A549 (cell line): ENCODE measurements at regions not wholly inside any gene's neighbourhood (a gene's known extent, or its start where the extent isn't known, plus 50 kb on each side); places are given as distances from the start of the nearest gene placed in this dataset.

ENCODE experiments used
- CHD2 ChIP-seq: fragments of 150-350 bp; IDR thresholded peaks from 2 replicates; pipeline ENCODE4 v1.6.1; 2014; ENCODE audit warnings: low read length; ENCODE audit not compliant: partially characterized antibody
- EP300 ChIP-seq, 2 experiments: fragments of >200 bp; sonication (Bioruptor Twin); formaldehyde crosslinking; IDR thresholded peaks; 2 replicates in 1 of 2; 3 replicates in 1 of 2; pipeline ENCODE4 v1.6.1; 2016 to 2017
- POLR2A ChIP-seq: IDR thresholded peaks from 2 replicates; pipeline ENCODE4 v1.6.1; 2012; ENCODE audit warnings: mild to moderate bottlenecking, low read length
- SMC3 ChIP-seq: fragments of >200 bp; sonication (Bioruptor Twin); formaldehyde crosslinking; IDR thresholded peaks from 3 replicates; pipeline ENCODE4 v1.6.1; 2018; ENCODE audit warnings: inconsistent platforms
- ZNF302 ChIP-seq: fragments of 250-450 bp; sonication (Bioruptor Pico); IDR thresholded peaks from 2 replicates; pipeline ENCODE4 v1.9.0; 2021; ENCODE audit warnings: inconsistent platforms, mild to moderate bottlenecking, moderate library complexity
- TF ChIP-seq, protein P1 (sequence below): fragments of >200 bp; sonication (Bioruptor Twin); formaldehyde crosslinking; IDR thresholded peaks from 3 replicates; pipeline ENCODE4 v1.5.1; 2016
- TF ChIP-seq, protein P2 (sequence below): fragments of 250-450 bp; sonication (Bioruptor Pico); IDR thresholded peaks from 2 replicates; pipeline ENCODE4 v1.5.0; 2020; ENCODE audit warnings: low read depth, mild to moderate bottlenecking, moderate library complexity
- TF ChIP-seq, protein P3 (sequence below): fragments of 200-600 bp; sonication (generic); IDR thresholded peaks from 2 replicates; pipeline ENCODE4 v1.6.1; 2016; ENCODE audit warnings: antibody characterized with exemption, mild to moderate bottlenecking, moderate library complexity

DNA sequence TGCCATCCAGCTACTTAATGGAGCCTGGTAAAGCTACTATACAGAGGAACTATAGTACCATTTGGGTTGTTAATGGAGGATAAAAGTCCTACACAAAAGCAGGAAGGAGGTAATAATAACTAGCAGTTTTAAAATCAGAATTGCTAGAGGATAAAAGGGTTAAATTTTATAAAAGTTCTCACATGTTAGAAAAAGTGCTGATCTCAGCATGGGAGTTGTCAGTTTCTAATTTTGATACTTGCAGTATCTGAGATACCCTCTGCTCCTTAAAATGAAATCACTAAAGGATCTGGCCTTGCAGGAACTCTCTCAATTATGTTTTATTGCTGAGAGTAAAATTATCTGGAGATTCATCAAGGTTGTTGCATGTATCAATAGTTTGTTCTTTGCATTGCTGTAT lies 272.2 kb upstream of the GYPC start:
- TF ChIP-seq EP300 (IDR thresholded peaks at IDR 0.05) (no peak), SMC3 (no peak), CHD2 (no peak), POLR2A (no peak), ZNF302 (CRISPR knock-in tag) (no peak)
- TF ChIP-seq, protein P1, sequence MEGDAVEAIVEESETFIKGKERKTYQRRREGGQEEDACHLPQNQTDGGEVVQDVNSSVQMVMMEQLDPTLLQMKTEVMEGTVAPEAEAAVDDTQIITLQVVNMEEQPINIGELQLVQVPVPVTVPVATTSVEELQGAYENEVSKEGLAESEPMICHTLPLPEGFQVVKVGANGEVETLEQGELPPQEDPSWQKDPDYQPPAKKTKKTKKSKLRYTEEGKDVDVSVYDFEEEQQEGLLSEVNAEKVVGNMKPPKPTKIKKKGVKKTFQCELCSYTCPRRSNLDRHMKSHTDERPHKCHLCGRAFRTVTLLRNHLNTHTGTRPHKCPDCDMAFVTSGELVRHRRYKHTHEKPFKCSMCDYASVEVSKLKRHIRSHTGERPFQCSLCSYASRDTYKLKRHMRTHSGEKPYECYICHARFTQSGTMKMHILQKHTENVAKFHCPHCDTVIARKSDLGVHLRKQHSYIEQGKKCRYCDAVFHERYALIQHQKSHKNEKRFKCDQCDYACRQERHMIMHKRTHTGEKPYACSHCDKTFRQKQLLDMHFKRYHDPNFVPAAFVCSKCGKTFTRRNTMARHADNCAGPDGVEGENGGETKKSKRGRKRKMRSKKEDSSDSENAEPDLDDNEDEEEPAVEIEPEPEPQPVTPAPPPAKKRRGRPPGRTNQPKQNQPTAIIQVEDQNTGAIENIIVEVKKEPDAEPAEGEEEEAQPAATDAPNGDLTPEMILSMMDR = no peak
- TF ChIP-seq, protein P2, sequence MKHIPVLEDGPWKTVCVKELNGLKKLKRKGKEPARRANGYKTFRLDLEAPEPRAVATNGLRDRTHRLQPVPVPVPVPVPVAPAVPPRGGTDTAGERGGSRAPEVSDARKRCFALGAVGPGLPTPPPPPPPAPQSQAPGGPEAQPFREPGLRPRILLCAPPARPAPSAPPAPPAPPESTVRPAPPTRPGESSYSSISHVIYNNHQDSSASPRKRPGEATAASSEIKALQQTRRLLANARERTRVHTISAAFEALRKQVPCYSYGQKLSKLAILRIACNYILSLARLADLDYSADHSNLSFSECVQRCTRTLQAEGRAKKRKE (CRISPR knock-in tag) = no peak
- TF ChIP-seq, protein P3, sequence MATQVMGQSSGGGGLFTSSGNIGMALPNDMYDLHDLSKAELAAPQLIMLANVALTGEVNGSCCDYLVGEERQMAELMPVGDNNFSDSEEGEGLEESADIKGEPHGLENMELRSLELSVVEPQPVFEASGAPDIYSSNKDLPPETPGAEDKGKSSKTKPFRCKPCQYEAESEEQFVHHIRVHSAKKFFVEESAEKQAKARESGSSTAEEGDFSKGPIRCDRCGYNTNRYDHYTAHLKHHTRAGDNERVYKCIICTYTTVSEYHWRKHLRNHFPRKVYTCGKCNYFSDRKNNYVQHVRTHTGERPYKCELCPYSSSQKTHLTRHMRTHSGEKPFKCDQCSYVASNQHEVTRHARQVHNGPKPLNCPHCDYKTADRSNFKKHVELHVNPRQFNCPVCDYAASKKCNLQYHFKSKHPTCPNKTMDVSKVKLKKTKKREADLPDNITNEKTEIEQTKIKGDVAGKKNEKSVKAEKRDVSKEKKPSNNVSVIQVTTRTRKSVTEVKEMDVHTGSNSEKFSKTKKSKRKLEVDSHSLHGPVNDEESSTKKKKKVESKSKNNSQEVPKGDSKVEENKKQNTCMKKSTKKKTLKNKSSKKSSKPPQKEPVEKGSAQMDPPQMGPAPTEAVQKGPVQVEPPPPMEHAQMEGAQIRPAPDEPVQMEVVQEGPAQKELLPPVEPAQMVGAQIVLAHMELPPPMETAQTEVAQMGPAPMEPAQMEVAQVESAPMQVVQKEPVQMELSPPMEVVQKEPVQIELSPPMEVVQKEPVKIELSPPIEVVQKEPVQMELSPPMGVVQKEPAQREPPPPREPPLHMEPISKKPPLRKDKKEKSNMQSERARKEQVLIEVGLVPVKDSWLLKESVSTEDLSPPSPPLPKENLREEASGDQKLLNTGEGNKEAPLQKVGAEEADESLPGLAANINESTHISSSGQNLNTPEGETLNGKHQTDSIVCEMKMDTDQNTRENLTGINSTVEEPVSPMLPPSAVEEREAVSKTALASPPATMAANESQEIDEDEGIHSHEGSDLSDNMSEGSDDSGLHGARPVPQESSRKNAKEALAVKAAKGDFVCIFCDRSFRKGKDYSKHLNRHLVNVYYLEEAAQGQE = no peak
